H1 (cell line): ENCODE measurements at regions not wholly inside any gene's neighbourhood (a gene's known extent, or its start where the extent isn't known, plus 50 kb on each side); places are given as distances from the start of the nearest gene placed in this dataset.

Experiments used
- CBX5 ChIP-seq: fragments of 300-800, 300-1000 bp; sonication (generic); IDR thresholded peaks from 2 replicates; pipeline ENCODE4 v1.7.1; 2016; ENCODE audit warnings: antibody characterized with exemption, low read length, low read depth
- CREB1 ChIP-seq: IDR thresholded peaks from 2 replicates; pipeline ENCODE4 v1.6.1; 2012; ENCODE audit warnings: inconsistent platforms
- MAFK ChIP-seq: IDR thresholded peaks from 2 replicates; pipeline ENCODE4 v1.6.1; 2012; ENCODE audit warnings: low read depth, mild to moderate bottlenecking, improper control_type of control experiment, low read length
- RBBP5 ChIP-seq: IDR thresholded peaks from 2 replicates; pipeline ENCODE4 v1.7.1; 2012; ENCODE audit warnings: low read depth, mild to moderate bottlenecking, inconsistent platforms, low read length, moderate library complexity, borderline replicate concordance
- TF ChIP-seq, protein P1 (sequence below): fragments of 300-600 bp; sonication (generic); IDR thresholded peaks from 2 replicates; pipeline ENCODE4 v1.7.1; 2012; ENCODE audit warnings: low read length, moderate library complexity, mild to moderate bottlenecking, inconsistent platforms; ENCODE audit not compliant: insufficient replicate concordance
- TF ChIP-seq, protein P2 (sequence below), 3 experiments: IDR thresholded peaks; 1 replicate in 2 of 3; 2 replicates in 1 of 3; pipeline versions ENCODE4 v1.5.1 to v1.6.1; 2011; ENCODE audit warnings: low read length in 3 of 3, mild to moderate bottlenecking in 3 of 3, inconsistent platforms in 2 of 3, low read depth in 1 of 3, moderate library complexity in 1 of 3; ENCODE audit not compliant: insufficient read depth in 1 of 3; ENCODE audit errors: control extremely low read depth in 1 of 3
- TF ChIP-seq, protein P3 (sequence below): IDR thresholded peaks from 2 replicates; pipeline ENCODE4 v1.6.1; 2012; ENCODE audit warnings: low read length, inconsistent platforms

DNA sequence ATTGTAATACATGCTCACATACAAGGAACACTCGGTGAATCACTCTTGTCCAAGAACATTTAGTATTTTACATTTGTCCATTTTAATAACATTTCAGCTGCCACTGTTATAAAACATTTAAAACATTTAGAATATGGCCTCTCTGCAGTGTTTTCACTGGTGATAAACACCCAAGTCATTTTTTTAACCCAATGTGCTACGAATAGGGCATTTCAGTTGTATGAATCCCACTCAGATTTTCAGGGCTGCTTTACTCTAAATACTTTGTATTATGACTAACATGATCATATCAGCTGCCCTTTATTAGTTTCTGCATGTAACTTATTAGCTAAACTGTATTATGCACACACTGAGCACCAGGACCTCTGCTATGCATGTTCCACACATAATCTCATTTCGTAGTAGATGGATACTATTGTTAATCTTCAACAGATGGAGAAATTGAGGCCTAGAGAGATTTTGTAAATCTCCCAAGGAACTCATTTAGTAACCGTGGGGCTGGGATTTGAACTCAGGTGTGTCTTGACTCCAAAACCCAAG, 148.6 kb upstream of the CDIN1 start (continued):
- TF ChIP-seq, protein P1, sequence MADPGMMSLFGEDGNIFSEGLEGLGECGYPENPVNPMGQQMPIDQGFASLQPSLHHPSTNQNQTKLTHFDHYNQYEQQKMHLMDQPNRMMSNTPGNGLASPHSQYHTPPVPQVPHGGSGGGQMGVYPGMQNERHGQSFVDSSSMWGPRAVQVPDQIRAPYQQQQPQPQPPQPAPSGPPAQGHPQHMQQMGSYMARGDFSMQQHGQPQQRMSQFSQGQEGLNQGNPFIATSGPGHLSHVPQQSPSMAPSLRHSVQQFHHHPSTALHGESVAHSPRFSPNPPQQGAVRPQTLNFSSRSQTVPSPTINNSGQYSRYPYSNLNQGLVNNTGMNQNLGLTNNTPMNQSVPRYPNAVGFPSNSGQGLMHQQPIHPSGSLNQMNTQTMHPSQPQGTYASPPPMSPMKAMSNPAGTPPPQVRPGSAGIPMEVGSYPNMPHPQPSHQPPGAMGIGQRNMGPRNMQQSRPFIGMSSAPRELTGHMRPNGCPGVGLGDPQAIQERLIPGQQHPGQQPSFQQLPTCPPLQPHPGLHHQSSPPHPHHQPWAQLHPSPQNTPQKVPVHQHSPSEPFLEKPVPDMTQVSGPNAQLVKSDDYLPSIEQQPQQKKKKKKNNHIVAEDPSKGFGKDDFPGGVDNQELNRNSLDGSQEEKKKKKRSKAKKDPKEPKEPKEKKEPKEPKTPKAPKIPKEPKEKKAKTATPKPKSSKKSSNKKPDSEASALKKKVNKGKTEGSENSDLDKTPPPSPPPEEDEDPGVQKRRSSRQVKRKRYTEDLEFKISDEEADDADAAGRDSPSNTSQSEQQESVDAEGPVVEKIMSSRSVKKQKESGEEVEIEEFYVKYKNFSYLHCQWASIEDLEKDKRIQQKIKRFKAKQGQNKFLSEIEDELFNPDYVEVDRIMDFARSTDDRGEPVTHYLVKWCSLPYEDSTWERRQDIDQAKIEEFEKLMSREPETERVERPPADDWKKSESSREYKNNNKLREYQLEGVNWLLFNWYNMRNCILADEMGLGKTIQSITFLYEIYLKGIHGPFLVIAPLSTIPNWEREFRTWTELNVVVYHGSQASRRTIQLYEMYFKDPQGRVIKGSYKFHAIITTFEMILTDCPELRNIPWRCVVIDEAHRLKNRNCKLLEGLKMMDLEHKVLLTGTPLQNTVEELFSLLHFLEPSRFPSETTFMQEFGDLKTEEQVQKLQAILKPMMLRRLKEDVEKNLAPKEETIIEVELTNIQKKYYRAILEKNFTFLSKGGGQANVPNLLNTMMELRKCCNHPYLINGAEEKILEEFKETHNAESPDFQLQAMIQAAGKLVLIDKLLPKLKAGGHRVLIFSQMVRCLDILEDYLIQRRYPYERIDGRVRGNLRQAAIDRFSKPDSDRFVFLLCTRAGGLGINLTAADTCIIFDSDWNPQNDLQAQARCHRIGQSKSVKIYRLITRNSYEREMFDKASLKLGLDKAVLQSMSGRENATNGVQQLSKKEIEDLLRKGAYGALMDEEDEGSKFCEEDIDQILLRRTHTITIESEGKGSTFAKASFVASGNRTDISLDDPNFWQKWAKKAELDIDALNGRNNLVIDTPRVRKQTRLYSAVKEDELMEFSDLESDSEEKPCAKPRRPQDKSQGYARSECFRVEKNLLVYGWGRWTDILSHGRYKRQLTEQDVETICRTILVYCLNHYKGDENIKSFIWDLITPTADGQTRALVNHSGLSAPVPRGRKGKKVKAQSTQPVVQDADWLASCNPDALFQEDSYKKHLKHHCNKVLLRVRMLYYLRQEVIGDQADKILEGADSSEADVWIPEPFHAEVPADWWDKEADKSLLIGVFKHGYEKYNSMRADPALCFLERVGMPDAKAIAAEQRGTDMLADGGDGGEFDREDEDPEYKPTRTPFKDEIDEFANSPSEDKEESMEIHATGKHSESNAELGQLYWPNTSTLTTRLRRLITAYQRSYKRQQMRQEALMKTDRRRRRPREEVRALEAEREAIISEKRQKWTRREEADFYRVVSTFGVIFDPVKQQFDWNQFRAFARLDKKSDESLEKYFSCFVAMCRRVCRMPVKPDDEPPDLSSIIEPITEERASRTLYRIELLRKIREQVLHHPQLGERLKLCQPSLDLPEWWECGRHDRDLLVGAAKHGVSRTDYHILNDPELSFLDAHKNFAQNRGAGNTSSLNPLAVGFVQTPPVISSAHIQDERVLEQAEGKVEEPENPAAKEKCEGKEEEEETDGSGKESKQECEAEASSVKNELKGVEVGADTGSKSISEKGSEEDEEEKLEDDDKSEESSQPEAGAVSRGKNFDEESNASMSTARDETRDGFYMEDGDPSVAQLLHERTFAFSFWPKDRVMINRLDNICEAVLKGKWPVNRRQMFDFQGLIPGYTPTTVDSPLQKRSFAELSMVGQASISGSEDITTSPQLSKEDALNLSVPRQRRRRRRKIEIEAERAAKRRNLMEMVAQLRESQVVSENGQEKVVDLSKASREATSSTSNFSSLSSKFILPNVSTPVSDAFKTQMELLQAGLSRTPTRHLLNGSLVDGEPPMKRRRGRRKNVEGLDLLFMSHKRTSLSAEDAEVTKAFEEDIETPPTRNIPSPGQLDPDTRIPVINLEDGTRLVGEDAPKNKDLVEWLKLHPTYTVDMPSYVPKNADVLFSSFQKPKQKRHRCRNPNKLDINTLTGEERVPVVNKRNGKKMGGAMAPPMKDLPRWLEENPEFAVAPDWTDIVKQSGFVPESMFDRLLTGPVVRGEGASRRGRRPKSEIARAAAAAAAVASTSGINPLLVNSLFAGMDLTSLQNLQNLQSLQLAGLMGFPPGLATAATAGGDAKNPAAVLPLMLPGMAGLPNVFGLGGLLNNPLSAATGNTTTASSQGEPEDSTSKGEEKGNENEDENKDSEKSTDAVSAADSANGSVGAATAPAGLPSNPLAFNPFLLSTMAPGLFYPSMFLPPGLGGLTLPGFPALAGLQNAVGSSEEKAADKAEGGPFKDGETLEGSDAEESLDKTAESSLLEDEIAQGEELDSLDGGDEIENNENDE = no peak
- TF ChIP-seq RBBP5 = no peak
- TF ChIP-seq, protein P2, sequence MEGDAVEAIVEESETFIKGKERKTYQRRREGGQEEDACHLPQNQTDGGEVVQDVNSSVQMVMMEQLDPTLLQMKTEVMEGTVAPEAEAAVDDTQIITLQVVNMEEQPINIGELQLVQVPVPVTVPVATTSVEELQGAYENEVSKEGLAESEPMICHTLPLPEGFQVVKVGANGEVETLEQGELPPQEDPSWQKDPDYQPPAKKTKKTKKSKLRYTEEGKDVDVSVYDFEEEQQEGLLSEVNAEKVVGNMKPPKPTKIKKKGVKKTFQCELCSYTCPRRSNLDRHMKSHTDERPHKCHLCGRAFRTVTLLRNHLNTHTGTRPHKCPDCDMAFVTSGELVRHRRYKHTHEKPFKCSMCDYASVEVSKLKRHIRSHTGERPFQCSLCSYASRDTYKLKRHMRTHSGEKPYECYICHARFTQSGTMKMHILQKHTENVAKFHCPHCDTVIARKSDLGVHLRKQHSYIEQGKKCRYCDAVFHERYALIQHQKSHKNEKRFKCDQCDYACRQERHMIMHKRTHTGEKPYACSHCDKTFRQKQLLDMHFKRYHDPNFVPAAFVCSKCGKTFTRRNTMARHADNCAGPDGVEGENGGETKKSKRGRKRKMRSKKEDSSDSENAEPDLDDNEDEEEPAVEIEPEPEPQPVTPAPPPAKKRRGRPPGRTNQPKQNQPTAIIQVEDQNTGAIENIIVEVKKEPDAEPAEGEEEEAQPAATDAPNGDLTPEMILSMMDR (IDR thresholded peaks at IDR 0.05; ENCODE audit: control extremely low read depth in 1 of 3, insufficient read depth in 1 of 3, low read depth in 1 of 3, low read length in 3 of 3) = no peak
- no peak for TF ChIP-seq MAFK
- no peak for TF ChIP-seq CREB1
- TF ChIP-seq, protein P3, sequence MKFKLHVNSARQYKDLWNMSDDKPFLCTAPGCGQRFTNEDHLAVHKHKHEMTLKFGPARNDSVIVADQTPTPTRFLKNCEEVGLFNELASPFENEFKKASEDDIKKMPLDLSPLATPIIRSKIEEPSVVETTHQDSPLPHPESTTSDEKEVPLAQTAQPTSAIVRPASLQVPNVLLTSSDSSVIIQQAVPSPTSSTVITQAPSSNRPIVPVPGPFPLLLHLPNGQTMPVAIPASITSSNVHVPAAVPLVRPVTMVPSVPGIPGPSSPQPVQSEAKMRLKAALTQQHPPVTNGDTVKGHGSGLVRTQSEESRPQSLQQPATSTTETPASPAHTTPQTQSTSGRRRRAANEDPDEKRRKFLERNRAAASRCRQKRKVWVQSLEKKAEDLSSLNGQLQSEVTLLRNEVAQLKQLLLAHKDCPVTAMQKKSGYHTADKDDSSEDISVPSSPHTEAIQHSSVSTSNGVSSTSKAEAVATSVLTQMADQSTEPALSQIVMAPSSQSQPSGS = no peak
- no peak for TF ChIP-seq CBX5
